Endothelial cell of umbilical vein (primary cell): ENCODE measurements at regions not wholly inside any gene's neighbourhood (a gene's known extent, or its start where the extent isn't known, plus 50 kb on each side); places are given as distances from the start of the nearest gene placed in this dataset.

Experiments used
- BruUV-seq: library from RNA; stranded (reverse); fragments of 400-500 nt; replicated peaks from 2 replicates; lab custom pipeline; 2021; lab: Mats Ljungman, UMichigan
- CTCF ChIA-PET: fragments of 300-600, 350-600 bp; sonication (Branson Sonifier 250); formaldehyde crosslinking; loops from one replicate; lab custom pipeline; 2021; ENCODE audit warnings: antibody characterized with exemption, inconsistent platforms; lab: Charles Lee
- POLR2A ChIA-PET: fragments of 300-600, 350-600 bp; sonication (Branson Sonifier 250); formaldehyde crosslinking; loops from one replicate; lab custom pipeline; 2021; ENCODE audit warnings: antibody characterized with exemption, inconsistent platforms; lab: Charles Lee
- DNase-seq: peaks from one replicate; pipeline ENCODE4 v3.0.0-alpha.2; 2011; ENCODE audit warnings: low read depth, low spot score
- FAIRE-seq: peaks from 2 replicates; lab custom pipeline; 2011; peaks lifted over from hg19 to GRCh38; lab: Jason Lieb, UNC
- H2AFZ ChIP-seq: 2 replicates; pipeline ENCODE4 v1.6.0; 2012; ENCODE audit warnings: low read depth, low read length, control low read depth, inconsistent platforms
- H3K27ac ChIP-seq: 2 replicates; pipeline ENCODE4 v1.5.1; 2011; ENCODE audit warnings: low read depth, mild to moderate bottlenecking, control low read depth, low read length, moderate library complexity; ENCODE audit not compliant: insufficient read depth
- H3K27me3 ChIP-seq, 2 experiments: 2 replicates each; pipeline versions ENCODE4 v1.6.0 to v1.6.1; 2011; ENCODE audit warnings: low read length in 2 of 2, mixed read lengths in 1 of 2; ENCODE audit not compliant: control insufficient read depth in 2 of 2, insufficient read depth in 2 of 2
- H3K36me3 ChIP-seq, 2 experiments: 2 replicates in 1 of 2; 3 replicates in 1 of 2; pipeline ENCODE4 v1.5.1; 2011; ENCODE audit warnings: low read length in 2 of 2, mild to moderate bottlenecking in 1 of 2, moderate library complexity in 1 of 2; ENCODE audit not compliant: control insufficient read depth in 2 of 2, insufficient read depth in 2 of 2; ENCODE audit errors: extremely low read depth in 1 of 2
- H3K4me1 ChIP-seq: 3 replicates; pipeline ENCODE4 v1.5.1; 2011; ENCODE audit warnings: mild to moderate bottlenecking, low read length; ENCODE audit not compliant: control insufficient read depth, insufficient read depth; ENCODE audit errors: extremely low read depth
- H3K4me2 ChIP-seq: 2 replicates; pipeline ENCODE4 v1.6.1; 2011; ENCODE audit warnings: low read length, control low read depth, mixed read lengths; ENCODE audit not compliant: insufficient read depth
- H3K4me3 ChIP-seq, 3 experiments: fragments of 200-600 bp in 1 of 3; sonication (generic), shearing (Covaris generic) in 1 of 3; replicated peaks in 1 of 3; 2 replicates each; pipeline ENCODE4 v1.5.1; 2011 to 2016; ENCODE audit warnings: control low read depth in 3 of 3, low read length in 3 of 3, mild to moderate bottlenecking in 2 of 3, inconsistent platforms in 1 of 3, low read depth in 1 of 3, moderate library complexity in 1 of 3; ENCODE audit not compliant: insufficient read depth in 1 of 3
- H3K79me2 ChIP-seq: 2 replicates; pipeline ENCODE4 v1.6.0; 2012; ENCODE audit warnings: low read length, inconsistent platforms; ENCODE audit not compliant: control insufficient read depth, insufficient read depth
- H3K9ac ChIP-seq: replicated peaks from 2 replicates; pipeline ENCODE3; 2011; ENCODE audit warnings: low read length, control low read depth; ENCODE audit not compliant: insufficient read depth; ENCODE audit errors: extremely low read depth
- H3K9me1 ChIP-seq: replicated peaks from 3 replicates; pipeline ENCODE4 v1.6.0; 2011; ENCODE audit warnings: mild to moderate bottlenecking, low read length; ENCODE audit not compliant: control insufficient read depth, insufficient read depth; ENCODE audit errors: extremely low read depth
- H3K9me3 ChIP-seq: replicated peaks from 2 replicates; pipeline ENCODE4 v1.5.1; 2012; ENCODE audit warnings: low read length, inconsistent platforms; ENCODE audit not compliant: control insufficient read depth, insufficient read depth
- H4K20me1 ChIP-seq: replicated peaks from 2 replicates; pipeline ENCODE3; 2011; ENCODE audit warnings: mild to moderate bottlenecking, low read length; ENCODE audit not compliant: control insufficient read depth, insufficient read depth; ENCODE audit errors: extremely low read depth
- EZH2 ChIP-seq: IDR thresholded peaks from 2 replicates; pipeline ENCODE4 v1.6.1; 2012; ENCODE audit warnings: borderline replicate concordance, low read depth, mild to moderate bottlenecking, moderate library complexity, low read length, inconsistent platforms; ENCODE audit not compliant: severe bottlenecking
- FOS ChIP-seq: IDR thresholded peaks from 2 replicates; pipeline ENCODE4 v1.6.1; 2011; ENCODE audit warnings: mild to moderate bottlenecking, low read length, moderate library complexity, borderline replicate concordance; ENCODE audit not compliant: insufficient read depth
- GATA2 ChIP-seq: IDR thresholded peaks from 2 replicates; pipeline ENCODE4 v1.7.0; 2011; ENCODE audit warnings: low read depth, mild to moderate bottlenecking, moderate library complexity, mixed read lengths, low read length; ENCODE audit not compliant: insufficient read length, insufficient read depth
- JUN ChIP-seq: IDR thresholded peaks from 2 replicates; pipeline ENCODE4 v1.6.1; 2011; ENCODE audit warnings: borderline replicate concordance, low read depth; ENCODE audit not compliant: insufficient read length, insufficient read depth
- MAX ChIP-seq: IDR thresholded peaks from 2 replicates; pipeline ENCODE4 v1.6.1; 2011; ENCODE audit not compliant: insufficient read depth, insufficient read length
- MYC ChIP-seq: IDR thresholded peaks from one replicate; pipeline ENCODE4 v1.6.1; 2011; ENCODE audit warnings: mild to moderate bottlenecking, low read depth, low read length
- POLR2A ChIP-seq: IDR thresholded peaks from 2 replicates; pipeline ENCODE4 v1.6.1; 2012; ENCODE audit warnings: low read depth, mild to moderate bottlenecking, control low read depth, low read length
- POLR2AphosphoS5 ChIP-seq: IDR thresholded peaks from 2 replicates; pipeline ENCODE4 v1.6.1; 2012; ENCODE audit warnings: low read depth, mild to moderate bottlenecking, control low read depth, low read length, moderate library complexity; ENCODE audit not compliant: insufficient read depth
- dilution Hi-C: fragments of 300-500 bp; cut with MboI; formaldehyde crosslinking; loops from one replicate; pipeline ENCODE4 v1.15.0; 2019; ENCODE audit warnings: low sequenced_read_pairs; ENCODE audit not compliant: extremely low pct_ligation_motif_present
- intact Hi-C: fragments of 100-400 bp; cut with micrococcal nuclease; formaldehyde crosslinking; loops from one replicate; pipeline ENCODE4 v1.10.0; 2022

GRCh38 chr13:50584856-50585580 lies 258.5 kb downstream of the DLEU7 start:
- Histone ChIP-seq H3K9me1 (no peaks in the 10 kb centered on the region), H3K4me1 (no peaks in the 10 kb centered on the region), H3K4me2 (no peak overlapping the region), H2AFZ (no peak overlapping the region), H3K9me3 (no peaks in the 10 kb centered on the region), H4K20me1 (no peaks in the 10 kb centered on the region), H3K36me3 (no peaks in the 10 kb centered on the region), H3K79me2 (no peaks in the 10 kb centered on the region), H3K27ac (no peak overlapping the region), H3K9ac (no peak overlapping the region), H3K27me3 (peaks cover 8 to 11% of the 10 kb centered on the region in 2 experiments), H3K4me3 (no peak overlapping the region)
- no peak for DNase-seq
- FAIRE-seq: no peak
- CTCF ChIA-PET: interaction anchor here (1.7 kb wide), 1 partner anchor 12 kb away, joined by 3 read pairs; no protein-coding TSS in a partner anchor
- TF ChIP-seq JUN (no peak), EZH2 (no peak), FOS (no peak), GATA2 (no peak), POLR2A (no peak), POLR2AphosphoS5 (no peak), MAX (no peak), MYC (no peak)
- dilution Hi-C loops: no loop called here
- POLR2A ChIA-PET: no interaction called here
- no TSS peak for BruUV-seq
- intact Hi-C loops: no loop called here
